DND-41 (cell line): ENCODE measurements at regions not wholly inside any gene's neighbourhood (a gene's known extent, or its start where the extent isn't known, plus 50 kb on each side); places are given as distances from the start of the nearest gene placed in this dataset.

Source experiments
- CTCF ChIP-seq: IDR thresholded peaks from 2 replicates; pipeline ENCODE4 v1.5.1; 2012; ENCODE audit warnings: borderline replicate concordance, low read length, moderate library complexity, mild to moderate bottlenecking; ENCODE audit not compliant: poor library complexity, severe bottlenecking; ENCODE audit errors: extremely low read depth
- EZH2 ChIP-seq: IDR thresholded peaks from 3 replicates; pipeline ENCODE4 v1.6.1; 2012; ENCODE audit warnings: borderline replicate concordance, low read depth, mild to moderate bottlenecking, moderate library complexity, low read length, inconsistent platforms; ENCODE audit not compliant: severe bottlenecking

- TF ChIP-seq CTCF (peak; percentile 75), EZH2 (no peak)
Measured at GRCh38 chr2:204072443-204073324, 136.1 kb downstream of the ICOS start.
